BE2C (cell line): ENCODE measurements at regions not wholly inside any gene's neighbourhood (a gene's known extent, or its start where the extent isn't known, plus 50 kb on each side); places are given as distances from the start of the nearest gene placed in this dataset.

ENCODE experiments used
- DNase-seq: peaks from one replicate; pipeline ENCODE4 v3.0.0-alpha.2; 2020
- H3K27me3 ChIP-seq: fragments of 250-450 bp; sonication (Bioruptor Pico); 2 replicates; pipeline ENCODE4 v1.5.1; 2020; ENCODE audit warnings: mild to moderate bottlenecking
- H3K36me3 ChIP-seq: fragments of 250-450 bp; sonication (Bioruptor Pico); 2 replicates; pipeline ENCODE4 v1.5.1; 2020; ENCODE audit warnings: mild to moderate bottlenecking
- H3K4me1 ChIP-seq: fragments of 250-450 bp; sonication (Bioruptor Pico); 2 replicates; pipeline ENCODE4 v1.5.1; 2020
- H3K4me3 ChIP-seq: 2 replicates; pipeline ENCODE4 v1.5.1; 2011; ENCODE audit warnings: low read depth, low read length
- H3K9me3 ChIP-seq: fragments of 250-450 bp; sonication (Bioruptor Pico); 2 replicates; pipeline ENCODE4 v1.5.1; 2020
- CTCF ChIP-seq: IDR thresholded peaks from 2 replicates; pipeline ENCODE4 v1.5.1; 2012; ENCODE audit warnings: mild to moderate bottlenecking, low read depth, low read length

- TF ChIP-seq CTCF: no peak
- H3K9me3 ChIP-seq: no peaks in the 10 kb centered on the region
- H3K36me3 ChIP-seq: no peaks in the 10 kb centered on the region
- no peaks in the 10 kb centered on the region for H3K27me3 ChIP-seq
- DNase-seq: no peak
- no peak overlapping the region for H3K4me3 ChIP-seq
- H3K4me1 ChIP-seq: no peaks in the 10 kb centered on the region
Measured at GRCh38 chr22:27680636-27681035, 120.9 kb downstream of the MN1 start.

DNA sequence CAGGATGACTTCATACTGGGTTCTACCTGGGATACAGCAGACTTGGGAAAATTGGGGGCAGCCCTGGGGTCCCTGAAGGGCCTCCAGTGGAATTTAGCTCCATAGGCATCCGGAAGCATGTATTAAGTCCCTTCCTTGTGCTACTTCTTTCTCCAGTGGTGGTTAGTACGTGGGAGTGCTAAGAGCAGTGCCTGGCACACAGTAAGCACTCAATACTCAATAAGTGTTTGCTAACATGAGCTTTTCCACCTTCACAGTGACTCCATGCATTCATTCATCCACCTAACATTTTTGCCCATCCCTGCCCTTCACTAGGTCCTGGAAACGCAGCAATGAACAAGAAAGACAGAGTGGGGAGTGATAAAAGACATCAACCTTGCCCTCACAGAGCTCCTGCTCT lies 120.5 kb downstream of the MN1 start:
- Histone ChIP-seq H3K36me3 (no peaks in the 10 kb centered on the region), H3K4me1 (no peaks in the 10 kb centered on the region), H3K9me3 (no peaks in the 10 kb centered on the region), H3K4me3 (no peak overlapping the region), H3K27me3 (no peaks in the 10 kb centered on the region)
- no peak for DNase-seq
- TF ChIP-seq CTCF: no peak

GRCh38 chr22:27682437-27682836 lies 119.1 kb downstream of the MN1 start:
- Histone ChIP-seq H3K4me3 (no peak overlapping the region), H3K4me1 (no peaks in the 10 kb centered on the region), H3K9me3 (no peaks in the 10 kb centered on the region), H3K27me3 (no peaks in the 10 kb centered on the region), H3K36me3 (no peaks in the 10 kb centered on the region)
- TF ChIP-seq CTCF: peak; percentile 52
- peak; percentile 31 for DNase-seq

DNA sequence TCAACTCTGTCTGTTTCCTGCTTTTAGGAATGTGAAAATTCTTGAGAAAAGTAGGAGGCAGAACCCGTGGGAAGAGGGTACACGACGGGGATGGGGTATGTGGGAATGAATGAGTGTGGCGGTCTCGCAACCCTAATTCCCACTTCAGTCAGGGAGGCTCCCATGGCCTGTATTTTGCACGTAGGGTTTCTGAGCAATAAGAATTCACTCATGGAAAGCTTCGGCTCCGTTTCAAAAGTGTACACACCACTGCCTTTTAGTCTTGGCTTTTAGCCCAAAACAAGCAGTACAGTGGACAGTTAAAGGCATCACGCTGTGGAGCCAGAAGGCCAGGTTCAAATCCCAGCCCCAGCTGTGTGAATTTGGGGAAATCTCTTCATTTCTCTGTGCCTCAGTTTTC lies 116.7 kb downstream of the MN1 start:
- Histone ChIP-seq H3K9me3 (peaks cover 3% of the 10 kb centered on the region; the same call in 1 of the 2 replicates), H3K4me1 (no peaks in the 10 kb centered on the region), H3K27me3 (no peaks in the 10 kb centered on the region), H3K4me3 (no peak overlapping the region), H3K36me3 (no peaks in the 10 kb centered on the region)
- no peak for DNase-seq
- no peak for TF ChIP-seq CTCF

- H3K36me3 ChIP-seq: no peaks in the 10 kb centered on the region
- H3K27me3 ChIP-seq: no peaks in the 10 kb centered on the region
- no peak for TF ChIP-seq CTCF
- DNase-seq: no peak
- H3K4me3 ChIP-seq: no peak overlapping the region
- peaks cover 3% of the 10 kb centered on the region; the same call in 1 of the 2 replicates for H3K9me3 ChIP-seq
- no peaks in the 10 kb centered on the region for H3K4me1 ChIP-seq
Measured at GRCh38 chr22:27685515-27685914, 116.0 kb downstream of the MN1 start.

DNA sequence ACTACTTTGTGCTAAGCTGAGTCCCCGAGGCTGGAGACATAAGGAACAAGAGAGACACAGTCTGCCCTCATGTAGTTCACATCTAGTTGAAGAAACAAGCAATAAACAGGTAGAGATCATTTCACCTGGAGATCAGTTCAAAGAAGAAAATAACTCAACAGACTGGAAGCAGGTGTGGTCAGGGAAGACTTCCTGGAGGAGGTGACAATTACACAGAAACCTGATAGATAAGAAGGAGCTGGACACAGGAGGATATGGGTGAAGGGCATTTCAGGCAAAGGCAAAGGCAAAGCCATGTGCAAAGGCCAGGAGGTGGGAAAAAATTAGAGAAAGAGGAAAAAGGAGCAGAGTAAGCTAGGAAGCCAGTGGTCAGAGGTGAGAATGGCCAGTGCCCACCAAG lies 115.6 kb downstream of the MN1 start:
- Histone ChIP-seq H3K36me3 (no peaks in the 10 kb centered on the region), H3K4me3 (no peak overlapping the region), H3K27me3 (no peaks in the 10 kb centered on the region), H3K4me1 (no peaks in the 10 kb centered on the region), H3K9me3 (peaks cover 3% of the 10 kb centered on the region; the same call in 1 of the 2 replicates)
- no peak for TF ChIP-seq CTCF
- DNase-seq: no peak
